ENCODE measurements at regions not wholly inside any gene's neighbourhood (a gene's known extent, or its start where the extent isn't known, plus 50 kb on each side); places are given as distances from the start of the nearest gene placed in this dataset.

DNA sequence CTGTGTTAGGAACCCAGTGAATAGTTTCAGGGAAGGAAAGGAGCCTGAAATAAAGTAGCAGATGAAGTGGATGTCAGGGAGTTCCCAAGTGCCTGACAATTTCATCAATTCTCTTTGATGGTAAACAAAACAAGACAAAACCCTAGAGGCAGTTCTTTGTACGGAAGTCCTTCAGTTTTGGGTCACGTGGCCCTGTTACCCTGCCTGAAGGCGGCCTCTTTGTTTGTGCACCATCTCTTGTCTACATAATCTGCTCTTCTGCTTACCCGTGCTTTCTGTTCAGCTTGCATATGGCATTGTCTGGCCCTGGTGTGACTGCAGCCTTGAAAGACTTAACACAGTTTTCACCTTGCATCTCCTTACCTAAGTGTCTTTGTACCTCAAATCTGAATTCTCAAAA is 166.7 kb upstream of the DUSP10 start:
- Histone ChIP-seq H3K9ac (no peak overlapping the region), H3F3A (replicated peaks; ENCODE audit: insufficient read depth) (no peaks in the 10 kb centered on the region), H3K4me3 (ENCODE audit: low read depth in 2 of 2, low read length in 1 of 2) (no peak overlapping the region), H3K9me2 (no peaks in the 10 kb centered on the region), H3K27ac (ENCODE audit: low read depth in 2 of 2, low read length in 1 of 2) (no peak overlapping the region), H3K36me3 (replicated peaks in 1 of 2; ENCODE audit: control insufficient read depth in 1 of 2, insufficient read depth in 2 of 2, low read length in 1 of 2) (no peaks in the 10 kb centered on the region), H2AFZ (ENCODE audit: low read depth) (no peak overlapping the region), H4K20me1 (ENCODE audit: insufficient read depth) (no peaks in the 10 kb centered on the region), H3K27me3 (ENCODE audit: insufficient read depth) (no peaks in the 10 kb centered on the region; the same call in 1 of the 2 replicates), H3K4me1 (ENCODE audit: control insufficient read depth in 1 of 2, insufficient read depth in 2 of 2, low read depth in 1 of 2, low read length in 1 of 2) (no peaks in the 10 kb centered on the region), H3K4me2 (no peak overlapping the region), H3K79me2 (ENCODE audit: insufficient read depth) (no peaks in the 10 kb centered on the region), H3K9me3 (no peaks in the 10 kb centered on the region)
- TF ChIP-seq USF1 (IDR thresholded peaks at IDR 0.05; ENCODE audit: borderline replicate concordance, low read depth) = no peak
- no peak for TF ChIP-seq GABPA (IDR thresholded peaks at IDR 0.05; ENCODE audit: low read depth)
- TF ChIP-seq JUND (IDR thresholded peaks at IDR 0.05) = no peak
- no peak for TF ChIP-seq RXRA (IDR thresholded peaks at IDR 0.05; ENCODE audit: borderline replicate concordance, low read depth)
- no peak for TF ChIP-seq TCF12 (IDR thresholded peaks at IDR 0.05)
- TF ChIP-seq RCOR1 (IDR thresholded peaks at IDR 0.05; ENCODE audit: low read length) = no peak
- no peak for TF ChIP-seq SMC3 (IDR thresholded peaks at IDR 0.05; ENCODE audit: low read depth, low read length)
- no peak for TF ChIP-seq RAD21 (IDR thresholded peaks at IDR 0.05; ENCODE audit: low read length)
- no peak for TF ChIP-seq FOSL2 (IDR thresholded peaks at IDR 0.05; ENCODE audit: borderline replicate concordance, low read depth)
- no peak for TF ChIP-seq EP300 (IDR thresholded peaks at IDR 0.05; ENCODE audit: borderline replicate concordance in 1 of 2, low read depth in 1 of 2, low read length in 1 of 2)
- TF ChIP-seq, protein P1, sequence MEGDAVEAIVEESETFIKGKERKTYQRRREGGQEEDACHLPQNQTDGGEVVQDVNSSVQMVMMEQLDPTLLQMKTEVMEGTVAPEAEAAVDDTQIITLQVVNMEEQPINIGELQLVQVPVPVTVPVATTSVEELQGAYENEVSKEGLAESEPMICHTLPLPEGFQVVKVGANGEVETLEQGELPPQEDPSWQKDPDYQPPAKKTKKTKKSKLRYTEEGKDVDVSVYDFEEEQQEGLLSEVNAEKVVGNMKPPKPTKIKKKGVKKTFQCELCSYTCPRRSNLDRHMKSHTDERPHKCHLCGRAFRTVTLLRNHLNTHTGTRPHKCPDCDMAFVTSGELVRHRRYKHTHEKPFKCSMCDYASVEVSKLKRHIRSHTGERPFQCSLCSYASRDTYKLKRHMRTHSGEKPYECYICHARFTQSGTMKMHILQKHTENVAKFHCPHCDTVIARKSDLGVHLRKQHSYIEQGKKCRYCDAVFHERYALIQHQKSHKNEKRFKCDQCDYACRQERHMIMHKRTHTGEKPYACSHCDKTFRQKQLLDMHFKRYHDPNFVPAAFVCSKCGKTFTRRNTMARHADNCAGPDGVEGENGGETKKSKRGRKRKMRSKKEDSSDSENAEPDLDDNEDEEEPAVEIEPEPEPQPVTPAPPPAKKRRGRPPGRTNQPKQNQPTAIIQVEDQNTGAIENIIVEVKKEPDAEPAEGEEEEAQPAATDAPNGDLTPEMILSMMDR (IDR thresholded peaks at IDR 0.05) = no peak
- TF ChIP-seq IRF3 (IDR thresholded peaks at IDR 0.05; ENCODE audit: low read depth, low read length) = no peak
- TF ChIP-seq USF2 (IDR thresholded peaks at IDR 0.05; ENCODE audit: borderline replicate concordance, low read depth, low read length) = no peak
- POLR2A ChIA-PET = no interaction called here
- WGBS (ENCODE audit: low lambda C conversion rate) = 75% methylated on average over 4 of the region's 4 CpGs
- no peak for DNase-seq
- CTCF ChIA-PET = no interaction called here
